NCI-H446 (cell line): ENCODE measurements at regions not wholly inside any gene's neighbourhood (a gene's known extent, or its start where the extent isn't known, plus 50 kb on each side); places are given as distances from the start of the nearest gene placed in this dataset.

Source experiments
- DNase-seq, 2 experiments: peaks; one replicate each; lab custom pipeline; 2025; lab: John Stamatoyannopoulos, UW

DNA sequence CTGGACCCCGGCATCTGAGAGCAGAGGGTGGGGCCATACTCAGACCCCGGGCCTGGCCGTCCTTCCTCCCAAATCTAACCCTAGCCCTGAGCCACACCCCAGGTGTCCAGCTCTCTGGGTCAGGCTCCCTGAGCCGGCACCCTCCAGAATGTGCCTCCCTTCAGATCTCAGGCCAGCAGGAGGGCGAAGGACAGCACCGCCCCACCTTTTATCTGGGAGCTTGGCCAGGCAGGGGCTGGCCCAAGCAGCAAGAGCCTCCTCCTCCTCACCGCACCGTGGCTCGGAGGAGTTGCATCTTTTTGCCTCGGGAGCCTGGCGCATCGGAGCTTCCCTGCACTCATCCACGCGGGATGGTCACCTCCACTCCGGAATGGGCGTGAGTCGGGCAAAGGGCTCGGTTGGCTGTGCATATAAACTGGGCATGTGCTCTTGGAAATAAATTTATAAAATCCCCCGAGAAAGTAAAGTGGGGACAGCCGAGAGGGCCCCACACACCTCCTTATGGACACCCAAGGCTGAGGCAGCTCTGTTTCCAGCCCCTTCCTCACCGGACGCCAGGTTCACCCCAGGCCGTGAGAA lies 69.1 kb upstream of the CTDP1 start:
- no peak for DNase-seq

- DNase-seq = no peak
Measured at GRCh38 chr18:79611040-79611681, 68.4 kb upstream of the CTDP1 start.

DNA sequence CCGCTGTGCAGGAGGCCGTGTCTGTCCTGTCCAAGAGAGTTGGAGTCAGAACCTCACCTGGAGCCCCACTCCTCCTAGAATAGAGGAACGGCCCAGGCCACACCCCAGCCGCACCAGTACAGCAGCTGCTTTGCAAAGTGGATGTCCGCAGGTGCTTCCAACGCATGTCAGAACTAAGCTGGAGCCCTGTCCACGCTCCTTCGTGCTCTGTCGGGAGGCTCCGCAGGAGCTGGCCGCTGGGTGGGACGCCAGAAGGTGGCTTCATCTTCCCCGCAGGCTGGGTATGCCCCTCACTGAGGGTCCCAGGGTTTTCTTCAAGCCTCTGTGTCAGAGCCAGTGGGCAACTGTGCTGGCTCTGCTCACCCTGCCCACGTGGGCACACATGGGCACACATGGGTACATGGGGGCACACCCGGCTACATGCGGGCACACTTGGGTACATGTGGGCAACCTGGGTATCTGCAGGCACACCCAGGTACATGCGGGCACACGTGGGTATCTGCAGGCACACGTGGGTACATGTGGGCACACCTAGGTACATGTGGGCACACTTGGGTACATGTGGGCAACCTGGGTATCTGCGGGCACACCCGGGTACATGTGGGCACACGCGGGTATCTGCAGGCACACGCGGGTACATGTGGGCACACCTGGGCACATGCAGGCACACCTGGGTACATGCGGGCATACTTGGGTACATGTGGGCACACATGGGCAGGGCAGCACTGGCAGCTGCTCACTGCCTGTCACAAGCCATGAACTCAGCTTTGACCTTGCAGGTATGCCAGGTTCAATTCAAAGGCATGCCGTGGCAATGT lies 67.1 kb upstream of the CTDP1 start:
- no peak for DNase-seq

DNA sequence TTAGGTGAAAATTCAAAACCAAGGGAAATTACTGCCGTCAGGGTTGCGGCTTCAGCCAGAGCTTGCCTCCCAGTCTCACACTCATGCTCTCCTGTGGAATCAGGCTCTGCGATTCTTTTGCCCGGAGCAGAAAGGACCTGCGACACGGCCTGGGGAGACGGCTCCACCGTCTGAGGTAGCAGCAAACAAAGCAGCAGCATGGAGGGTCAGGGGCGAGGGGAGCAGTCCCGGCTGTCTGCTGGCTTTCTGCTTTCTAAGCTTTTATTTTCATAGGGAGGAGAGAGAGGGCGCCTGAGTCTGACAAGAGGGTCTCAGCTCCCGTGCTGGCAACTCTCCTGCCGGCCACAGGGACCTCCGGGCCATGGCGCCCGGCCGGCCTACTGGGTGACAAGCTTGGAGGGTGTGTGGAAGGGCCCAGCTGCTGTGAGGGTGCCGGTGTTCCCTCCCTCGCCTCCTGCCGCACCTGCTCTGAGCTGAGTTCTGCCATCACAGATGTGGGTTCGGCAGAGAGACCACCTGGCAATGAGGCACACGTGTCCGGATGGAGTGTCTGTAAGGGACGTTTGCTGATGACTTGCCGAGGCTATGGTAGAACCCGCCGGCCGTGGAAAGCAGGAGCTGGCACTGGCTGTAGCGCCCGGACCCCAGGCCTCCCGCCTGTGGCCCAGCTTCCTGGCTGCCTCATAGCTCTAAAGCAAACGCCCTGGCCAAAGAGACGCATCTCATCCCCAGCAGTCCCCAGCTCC lies 66.2 kb upstream of the CTDP1 start:
- no peak for DNase-seq

GRCh38 chr18:79614211-79614955 lies 65.2 kb upstream of the CTDP1 start:
- DNase-seq = no peak

DNA sequence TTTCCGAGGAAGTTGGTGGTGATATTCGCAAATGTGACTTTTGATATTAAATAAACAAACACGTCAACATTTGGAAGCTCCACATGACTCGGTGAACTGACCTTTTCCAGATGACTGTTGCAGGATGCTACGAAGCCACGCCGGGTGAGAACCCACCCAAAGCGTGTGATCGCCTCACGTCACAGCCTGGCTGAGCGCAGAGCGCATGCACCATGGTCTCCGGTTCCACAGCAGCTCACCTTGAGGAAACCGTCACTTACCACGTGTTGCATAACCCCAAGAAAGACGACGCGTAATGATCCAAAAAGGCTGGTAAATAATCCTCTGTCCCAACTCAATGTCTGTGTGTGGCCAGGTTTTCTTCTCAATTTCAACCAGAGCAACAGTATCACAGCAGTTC lies 64.5 kb upstream of the CTDP1 start:
- DNase-seq = no peak

GRCh38 chr18:79615586-79615985 lies 64.0 kb upstream of the CTDP1 start:
- DNase-seq = no peak

DNA sequence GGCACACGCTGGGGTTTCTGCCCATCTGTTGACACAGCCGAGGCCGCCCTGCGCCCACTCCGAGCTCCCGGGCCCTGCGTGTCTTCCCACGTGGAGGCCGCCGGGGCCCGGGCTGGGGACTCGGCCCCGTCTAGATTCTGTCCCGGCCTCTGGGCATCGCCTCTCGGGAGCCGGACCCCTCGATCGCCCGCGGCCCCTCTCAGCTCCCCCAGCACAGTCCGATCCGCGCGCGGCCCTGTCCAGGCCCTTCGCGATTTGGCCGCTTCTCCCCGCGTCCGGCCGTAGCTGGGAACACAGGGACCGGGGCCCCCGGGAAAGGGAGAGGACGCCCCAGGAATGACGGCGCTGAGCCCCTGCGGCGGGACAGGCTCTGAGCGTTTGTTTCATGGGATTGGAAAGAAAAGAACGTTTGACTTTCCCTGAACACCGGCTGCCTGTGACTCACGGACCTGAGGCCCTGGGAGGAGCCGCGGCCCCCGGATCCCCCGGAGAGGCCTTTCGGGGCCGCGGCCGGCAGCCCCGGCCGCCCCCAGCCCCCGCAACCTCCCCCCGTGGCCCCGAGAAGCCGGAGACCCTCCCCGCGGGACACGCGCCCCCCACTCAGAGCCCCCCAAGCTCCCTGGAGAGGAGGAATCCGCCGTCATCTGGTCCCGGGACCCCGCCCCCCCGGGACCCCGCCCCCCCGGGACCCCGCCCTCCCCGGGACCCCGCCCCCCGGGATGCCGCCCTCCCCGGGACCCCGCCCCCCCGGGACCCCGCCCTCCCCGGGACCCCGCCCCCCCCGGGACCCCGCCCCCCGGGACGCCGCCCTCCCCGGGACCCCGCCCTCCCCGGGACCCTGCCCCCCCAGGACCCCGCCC lies 62.7 kb upstream of the CTDP1 start:
- no peak for DNase-seq

- DNase-seq = no peak
Measured at GRCh38 chr18:79617511-79618500, 61.8 kb upstream of the CTDP1 start.

DNA sequence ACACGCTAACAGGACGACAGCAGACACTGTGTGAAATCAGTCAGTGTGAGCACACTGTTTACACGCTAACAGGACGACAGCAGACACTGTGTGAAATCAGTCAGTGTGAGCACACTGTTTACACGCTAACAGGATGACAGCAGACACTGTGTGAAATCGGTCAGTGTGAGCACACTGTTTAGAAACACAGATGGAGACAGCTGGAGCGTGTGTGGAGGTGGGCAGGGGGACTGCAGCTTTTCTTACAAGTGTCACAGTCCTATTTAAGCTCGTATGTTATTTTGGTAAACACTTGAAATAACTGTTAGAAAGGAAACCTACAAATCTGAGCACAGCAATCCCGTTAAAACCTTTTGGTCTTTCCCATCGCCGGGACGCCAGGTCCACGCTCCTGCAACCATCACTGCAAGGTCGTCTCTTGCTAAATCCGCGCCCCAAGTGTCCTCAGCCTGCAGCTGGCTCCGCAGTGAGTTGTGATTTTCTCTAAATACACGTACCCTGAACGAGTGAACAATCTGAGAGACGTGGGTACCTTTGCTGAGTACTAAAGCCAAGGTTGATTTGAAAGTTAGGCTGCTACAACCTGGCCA lies 58.9 kb upstream of the CTDP1 start:
- no peak for DNase-seq

- no peak for DNase-seq
Measured at GRCh38 chr18:79621501-79621900, 58.1 kb upstream of the CTDP1 start.

DNA sequence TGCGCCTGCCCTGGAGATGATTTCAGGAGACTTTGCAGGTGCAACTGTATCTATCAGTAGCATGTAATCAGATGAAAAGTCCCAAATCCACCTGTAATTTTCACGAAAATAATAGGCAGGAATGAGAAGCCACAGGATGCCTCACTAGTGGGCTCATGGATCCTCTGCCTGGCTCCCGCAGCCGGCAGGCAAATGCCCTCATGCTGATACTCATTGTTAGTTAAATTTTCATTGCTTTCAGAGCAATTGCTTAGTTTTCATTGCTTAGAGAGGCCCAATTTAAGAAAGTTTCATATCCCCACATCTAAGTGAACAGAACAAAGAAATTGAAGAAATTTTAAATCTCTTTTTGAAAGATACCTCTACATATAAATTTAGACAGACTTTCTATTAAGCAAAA lies 57.6 kb upstream of the CTDP1 start:
- no peak for DNase-seq

DNA sequence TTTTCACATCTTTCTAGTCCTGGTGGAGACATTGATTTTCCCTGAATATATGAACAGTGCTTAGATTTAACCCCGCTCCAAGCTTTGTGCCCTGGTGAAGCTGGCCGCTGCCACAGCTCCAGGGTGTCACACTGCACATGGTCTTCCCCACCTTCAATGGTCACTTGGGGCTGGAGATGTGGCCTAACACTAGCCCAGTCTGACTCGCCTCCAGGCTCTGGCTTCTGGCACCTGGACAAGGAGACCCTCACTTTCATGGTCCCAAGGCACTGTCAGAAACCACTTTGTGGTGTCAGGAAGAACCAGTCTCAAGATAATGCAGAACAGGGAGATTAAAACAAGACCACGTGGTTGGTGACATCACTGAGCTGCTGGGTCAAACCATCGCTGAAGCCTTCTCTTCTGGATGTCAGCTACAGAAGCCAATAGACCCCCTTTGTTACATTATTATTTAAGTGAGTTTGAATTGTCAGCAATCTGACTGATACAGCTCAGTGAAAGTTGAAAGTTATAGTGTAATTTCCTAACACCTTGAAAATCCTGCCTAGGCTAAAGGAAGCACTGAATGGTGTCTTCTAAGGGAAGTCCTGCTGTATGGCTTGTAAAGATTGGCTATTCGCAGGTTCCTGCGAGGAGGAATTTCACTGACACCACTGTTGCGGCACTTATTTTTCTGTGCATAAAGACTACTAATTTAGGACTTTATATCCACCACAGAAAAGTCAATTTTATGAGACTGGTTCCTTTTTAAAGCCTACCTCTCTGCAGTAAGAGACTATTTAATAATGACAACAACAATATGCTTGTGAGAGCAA lies 55.0 kb upstream of the CTDP1 start:
- no peak for DNase-seq

- no peak for DNase-seq
Measured at GRCh38 chr18:79625195-79625923, 54.2 kb upstream of the CTDP1 start.

GRCh38 chr18:79625924-79626561 lies 53.6 kb upstream of the CTDP1 start:
- DNase-seq = no peak

GRCh38 chr18:79626905-79627749 lies 52.5 kb upstream of the CTDP1 start:
- DNase-seq = no peak
